OCI-M2 (cell line): ENCODE measurements at regions not wholly inside any gene's neighbourhood (a gene's known extent, or its start where the extent isn't known, plus 50 kb on each side); places are given as distances from the start of the nearest gene placed in this dataset.

Experiments used
- DNase-seq: peaks from one replicate; lab custom pipeline; 2025; ENCODE audit not compliant: unreplicated experiment; lab: John Stamatoyannopoulos, UW

GRCh38 chr7:89401099-89401498 is 605.6 kb upstream of the TEX47 start:
- DNase-seq, result no peak

GRCh38 chr7:89401690-89402089 is 606.2 kb upstream of the TEX47 start:
- no peak for DNase-seq

- DNase-seq, result no peak
Observed at GRCh38 chr7:89451911-89452310, 656.4 kb upstream of the TEX47 start.

GRCh38 chr7:89456556-89456955 is 661.0 kb upstream of the TEX47 start:
- DNase-seq, result no peak

GRCh38 chr7:89458114-89458513 is 662.6 kb upstream of the TEX47 start:
- DNase-seq, result no peak

- DNase-seq, result no peak
Observed at GRCh38 chr7:89474456-89474855, 678.9 kb upstream of the TEX47 start.

- DNase-seq, result no peak
Observed at GRCh38 chr7:89477991-89478390, 676.3 kb upstream of the STEAP1 start.

- no peak for DNase-seq
Observed at GRCh38 chr7:89495704-89496103, 658.6 kb upstream of the STEAP1 start.

- DNase-seq, result no peak
Observed at GRCh38 chr7:89500084-89500483, 654.2 kb upstream of the STEAP1 start.

- no peak for DNase-seq
Observed at GRCh38 chr7:89503281-89503680, 651.0 kb upstream of the STEAP1 start.

GRCh38 chr7:89507034-89507433 is 647.2 kb upstream of the STEAP1 start:
- no peak for DNase-seq

- DNase-seq, result no peak
Observed at GRCh38 chr7:89511900-89512299, 642.4 kb upstream of the STEAP1 start.

- no peak for DNase-seq
Observed at GRCh38 chr7:89514970-89515369, 639.3 kb upstream of the STEAP1 start.

- DNase-seq, result no peak
Observed at GRCh38 chr7:89517815-89518214, 636.5 kb upstream of the STEAP1 start.

GRCh38 chr7:89549768-89550167 is 604.5 kb upstream of the STEAP1 start:
- no peak for DNase-seq

- DNase-seq, result no peak
Observed at GRCh38 chr7:89554209-89554608, 600.1 kb upstream of the STEAP1 start.

GRCh38 chr7:89559596-89559995 is 594.7 kb upstream of the STEAP1 start:
- DNase-seq, result no peak

GRCh38 chr7:89563597-89563996 is 590.7 kb upstream of the STEAP1 start:
- no peak for DNase-seq

GRCh38 chr7:89584896-89585295 is 569.4 kb upstream of the STEAP1 start:
- DNase-seq, result no peak

GRCh38 chr7:89593125-89593524 is 561.1 kb upstream of the STEAP1 start:
- no peak for DNase-seq

- DNase-seq, result no peak
Observed at GRCh38 chr7:89602984-89603383, 551.3 kb upstream of the STEAP1 start.

GRCh38 chr7:89605362-89605761 is 548.9 kb upstream of the STEAP1 start:
- DNase-seq, result no peak

GRCh38 chr7:89606511-89606910 is 547.8 kb upstream of the STEAP1 start:
- DNase-seq, result no peak

- DNase-seq, result no peak
Observed at GRCh38 chr7:89607792-89608191, 546.5 kb upstream of the STEAP1 start.
